Liver (tissue), 8 donors: ENCODE measurements at regions not wholly inside any gene's neighbourhood (a gene's known extent, or its start where the extent isn't known, plus 50 kb on each side); places are given as distances from the start of the nearest gene placed in this dataset. TPM values are rescaled to one million over a fixed set of nuclear protein-coding genes. Genes with fewer than 3 reads are reported as not detected.

ENCODE experiments used
- DNase-seq: peaks from one replicate; pipeline ENCODE4 v3.0.0-alpha.2; 2017; ENCODE audit warnings: low spot score
- H3K27ac ChIP-seq, 2 donors: one replicate each; pipeline ENCODE4 v1.7.0; 2013; ENCODE audit warnings: inconsistent platforms in 2 of 2, low read length in 2 of 2, control low read depth in 1 of 2, low read depth in 1 of 2, mild to moderate bottlenecking in 1 of 2
- H3K27me3 ChIP-seq, 4 donors: one replicate each; pipeline versions ENCODE4 v1.6.1 to v1.7.0; 2013; ENCODE audit warnings: low read length in 3 of 4, inconsistent platforms in 1 of 4, mild to moderate bottlenecking in 1 of 4, moderate library complexity in 1 of 4; ENCODE audit not compliant: control insufficient read depth in 4 of 4, insufficient read depth in 4 of 4
- H3K36me3 ChIP-seq, 4 donors: one replicate each; pipeline versions ENCODE4 v1.6.1 to v1.7.0; 2013; ENCODE audit warnings: low read length in 3 of 4, mild to moderate bottlenecking in 3 of 4, low read depth in 1 of 4, moderate library complexity in 1 of 4; ENCODE audit not compliant: control insufficient read depth in 4 of 4, insufficient read depth in 3 of 4
- H3K4me1 ChIP-seq, 4 donors: one replicate each; pipeline versions ENCODE4 v1.6.1 to v1.7.0; 2013; ENCODE audit warnings: low read length in 3 of 4, mild to moderate bottlenecking in 3 of 4, moderate library complexity in 1 of 4; ENCODE audit not compliant: control insufficient read depth in 4 of 4, insufficient read depth in 4 of 4
- H3K4me3 ChIP-seq, 3 donors: one replicate each; pipeline versions ENCODE4 v1.6.1 to v1.7.0; 2013; ENCODE audit warnings: low read length in 3 of 3, control low read depth in 1 of 3, low read depth in 1 of 3, mild to moderate bottlenecking in 1 of 3
- H3K9ac ChIP-seq, 2 donors: one replicate each; pipeline ENCODE4 v1.7.0; 2013; ENCODE audit warnings: low read length in 2 of 2, mild to moderate bottlenecking in 2 of 2, moderate library complexity in 2 of 2, control low read depth in 1 of 2, low read depth in 1 of 2
- H3K9me3 ChIP-seq, 4 donors: one replicate each; pipeline versions ENCODE4 v1.6.1 to v1.7.0; 2013; ENCODE audit warnings: low read length in 3 of 4; ENCODE audit not compliant: control insufficient read depth in 4 of 4
- EGR1 ChIP-seq, 2 donors: IDR thresholded peaks; 2 replicates each; pipeline ENCODE4 v1.6.1; 2016 to 2018; ENCODE audit warnings: antibody characterized with exemption in 2 of 2, low read depth in 2 of 2
- FOXA1 ChIP-seq: IDR thresholded peaks from 2 replicates; pipeline ENCODE4 v1.6.1; 2016; ENCODE audit warnings: antibody characterized with exemption
- FOXA2 ChIP-seq: IDR thresholded peaks from 2 replicates; pipeline ENCODE4 v1.6.1; 2016; ENCODE audit warnings: antibody characterized with exemption
- GABPA ChIP-seq, 2 donors: IDR thresholded peaks in 1 of 2; conservative IDR thresholded peaks in 1 of 2; 2 replicates each; pipeline ENCODE4 v1.6.1; 2016; ENCODE audit warnings: antibody characterized with exemption in 2 of 2, mild to moderate bottlenecking in 1 of 2, moderate library complexity in 1 of 2
- HNF4G ChIP-seq: IDR thresholded peaks from 2 replicates; pipeline ENCODE4 v1.6.1; 2016; ENCODE audit warnings: antibody characterized with exemption
- JUND ChIP-seq, 2 donors: IDR thresholded peaks; 2 replicates each; pipeline ENCODE4 v1.6.1; 2016; ENCODE audit warnings: antibody characterized with exemption in 2 of 2
- NR2F2 ChIP-seq: IDR thresholded peaks from 2 replicates; pipeline ENCODE4 v1.6.1; 2016; ENCODE audit warnings: antibody characterized with exemption
- RAD21 ChIP-seq, 2 donors: IDR thresholded peaks; 2 replicates each; pipeline ENCODE4 v1.6.1; 2016; ENCODE audit warnings: antibody characterized with exemption in 2 of 2, mild to moderate bottlenecking in 2 of 2
- RXRA ChIP-seq, 2 donors: IDR thresholded peaks; 2 replicates each; pipeline ENCODE4 v1.6.1; 2017 to 2018; ENCODE audit warnings: antibody characterized with exemption in 2 of 2, mild to moderate bottlenecking in 1 of 2
- SP1 ChIP-seq: IDR thresholded peaks from 2 replicates; pipeline ENCODE4 v1.6.1; 2018; ENCODE audit warnings: antibody characterized with exemption, mild to moderate bottlenecking
- YY1 ChIP-seq: IDR thresholded peaks from 2 replicates; pipeline ENCODE4 v1.6.1; 2016; ENCODE audit warnings: antibody characterized with exemption, mild to moderate bottlenecking
- WGBS: extraction: QIAGEN DNeasy Blood & Tissue Kit; methylation state at CpG from one replicate; pipeline ENCODE4 v1.1.7; 2013; 5-methylcytosine and 5-hydroxymethylcytosine counted together
- small RNA-seq: library from RNA; depleted of rRNA; stranded (forward); fragments of <200 nt; gene quantifications from one replicate; pipeline ENCODE3, GENCODE V24; 2014
- TF ChIP-seq, protein P1 (sequence below): IDR thresholded peaks from 2 replicates; pipeline ENCODE4 v1.6.1; 2016; ENCODE audit warnings: antibody characterized with exemption, mild to moderate bottlenecking
- TF ChIP-seq, protein P2 (sequence below): IDR thresholded peaks from 2 replicates; pipeline ENCODE4 v1.6.1; 2016; ENCODE audit warnings: antibody characterized with exemption
- TF ChIP-seq, protein P3 (sequence below): IDR thresholded peaks from 2 replicates; pipeline ENCODE4 v1.6.1; 2016; ENCODE audit warnings: antibody characterized with exemption
- TF ChIP-seq, protein P4 (sequence below): IDR thresholded peaks from 2 replicates; pipeline ENCODE4 v1.6.1; 2016; ENCODE audit warnings: antibody characterized with exemption
- donor health status: healthy.
- donor health status: healthy.
- donor health status: healthy.
- donor health status: healthy.

DNA sequence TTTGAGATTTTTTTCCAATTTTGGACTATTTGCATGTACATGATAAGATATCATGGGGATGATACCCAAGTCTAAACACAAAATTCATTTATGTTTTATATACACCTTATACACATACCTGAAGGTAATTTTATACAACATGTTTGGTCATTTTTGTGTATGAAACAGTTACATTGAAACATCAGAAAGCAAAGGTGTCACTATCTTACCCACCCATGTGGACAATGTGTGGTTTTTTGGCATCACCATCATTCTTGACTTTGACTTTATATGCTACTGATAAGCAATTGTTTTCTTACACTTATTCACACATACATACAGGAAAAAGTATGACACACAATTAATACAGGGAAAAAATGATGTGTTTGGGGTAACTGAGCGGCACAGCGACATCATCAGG, 51.0 kb upstream of the ACVR1 start:
- Histone ChIP-seq H3K27ac (no peak overlapping the region), H3K4me1 (peaks cover 0 to 8% (median 4%) of the 10 kb centered on the region in 4 donors), H3K27me3 (no peaks in the 10 kb centered on the region), H3K9me3 (no peaks in the 10 kb centered on the region), H3K36me3 (no peaks in the 10 kb centered on the region), H3K4me3 (no peak overlapping the region), H3K9ac (no peak overlapping the region)
- WGBS, result 96% methylated on average over 2 of the region's 2 CpGs
- TF ChIP-seq, protein P1, sequence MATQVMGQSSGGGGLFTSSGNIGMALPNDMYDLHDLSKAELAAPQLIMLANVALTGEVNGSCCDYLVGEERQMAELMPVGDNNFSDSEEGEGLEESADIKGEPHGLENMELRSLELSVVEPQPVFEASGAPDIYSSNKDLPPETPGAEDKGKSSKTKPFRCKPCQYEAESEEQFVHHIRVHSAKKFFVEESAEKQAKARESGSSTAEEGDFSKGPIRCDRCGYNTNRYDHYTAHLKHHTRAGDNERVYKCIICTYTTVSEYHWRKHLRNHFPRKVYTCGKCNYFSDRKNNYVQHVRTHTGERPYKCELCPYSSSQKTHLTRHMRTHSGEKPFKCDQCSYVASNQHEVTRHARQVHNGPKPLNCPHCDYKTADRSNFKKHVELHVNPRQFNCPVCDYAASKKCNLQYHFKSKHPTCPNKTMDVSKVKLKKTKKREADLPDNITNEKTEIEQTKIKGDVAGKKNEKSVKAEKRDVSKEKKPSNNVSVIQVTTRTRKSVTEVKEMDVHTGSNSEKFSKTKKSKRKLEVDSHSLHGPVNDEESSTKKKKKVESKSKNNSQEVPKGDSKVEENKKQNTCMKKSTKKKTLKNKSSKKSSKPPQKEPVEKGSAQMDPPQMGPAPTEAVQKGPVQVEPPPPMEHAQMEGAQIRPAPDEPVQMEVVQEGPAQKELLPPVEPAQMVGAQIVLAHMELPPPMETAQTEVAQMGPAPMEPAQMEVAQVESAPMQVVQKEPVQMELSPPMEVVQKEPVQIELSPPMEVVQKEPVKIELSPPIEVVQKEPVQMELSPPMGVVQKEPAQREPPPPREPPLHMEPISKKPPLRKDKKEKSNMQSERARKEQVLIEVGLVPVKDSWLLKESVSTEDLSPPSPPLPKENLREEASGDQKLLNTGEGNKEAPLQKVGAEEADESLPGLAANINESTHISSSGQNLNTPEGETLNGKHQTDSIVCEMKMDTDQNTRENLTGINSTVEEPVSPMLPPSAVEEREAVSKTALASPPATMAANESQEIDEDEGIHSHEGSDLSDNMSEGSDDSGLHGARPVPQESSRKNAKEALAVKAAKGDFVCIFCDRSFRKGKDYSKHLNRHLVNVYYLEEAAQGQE, result no peak
- TF ChIP-seq FOXA1 (no peak), NR2F2 (no peak), HNF4G (no peak), JUND (IDR thresholded peaks at IDR 0.05) (no peak), RAD21 (IDR thresholded peaks at IDR 0.05) (no peak), SP1 (no peak), GABPA (IDR thresholded peaks at IDR 0.05 in 1 of 2, conservative IDR thresholded peaks at IDR 0.05 in 1 of 2) (no peak), YY1 (no peak), FOXA2 (no peak), EGR1 (IDR thresholded peaks at IDR 0.05; ENCODE audit: low read depth in 2 of 2) (no peak), RXRA (IDR thresholded peaks at IDR 0.05) (no peak)
- TF ChIP-seq, protein P2, sequence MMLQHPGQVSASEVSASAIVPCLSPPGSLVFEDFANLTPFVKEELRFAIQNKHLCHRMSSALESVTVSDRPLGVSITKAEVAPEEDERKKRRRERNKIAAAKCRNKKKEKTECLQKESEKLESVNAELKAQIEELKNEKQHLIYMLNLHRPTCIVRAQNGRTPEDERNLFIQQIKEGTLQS, result no peak
- TF ChIP-seq, protein P3, sequence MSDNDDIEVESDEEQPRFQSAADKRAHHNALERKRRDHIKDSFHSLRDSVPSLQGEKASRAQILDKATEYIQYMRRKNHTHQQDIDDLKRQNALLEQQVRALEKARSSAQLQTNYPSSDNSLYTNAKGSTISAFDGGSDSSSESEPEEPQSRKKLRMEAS, result no peak
- TF ChIP-seq, protein P4, sequence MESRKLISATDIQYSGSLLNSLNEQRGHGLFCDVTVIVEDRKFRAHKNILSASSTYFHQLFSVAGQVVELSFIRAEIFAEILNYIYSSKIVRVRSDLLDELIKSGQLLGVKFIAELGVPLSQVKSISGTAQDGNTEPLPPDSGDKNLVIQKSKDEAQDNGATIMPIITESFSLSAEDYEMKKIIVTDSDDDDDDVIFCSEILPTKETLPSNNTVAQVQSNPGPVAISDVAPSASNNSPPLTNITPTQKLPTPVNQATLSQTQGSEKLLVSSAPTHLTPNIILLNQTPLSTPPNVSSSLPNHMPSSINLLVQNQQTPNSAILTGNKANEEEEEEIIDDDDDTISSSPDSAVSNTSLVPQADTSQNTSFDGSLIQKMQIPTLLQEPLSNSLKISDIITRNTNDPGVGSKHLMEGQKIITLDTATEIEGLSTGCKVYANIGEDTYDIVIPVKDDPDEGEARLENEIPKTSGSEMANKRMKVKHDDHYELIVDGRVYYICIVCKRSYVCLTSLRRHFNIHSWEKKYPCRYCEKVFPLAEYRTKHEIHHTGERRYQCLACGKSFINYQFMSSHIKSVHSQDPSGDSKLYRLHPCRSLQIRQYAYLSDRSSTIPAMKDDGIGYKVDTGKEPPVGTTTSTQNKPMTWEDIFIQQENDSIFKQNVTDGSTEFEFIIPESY, result no peak
- no peak for DNase-seq

Small RNAs in the stretch of these regions (small RNA-seq; reads per million reads assigned to genes)
- gene RNU6-932P, result not detected
